22Rv1 (cell line): ENCODE measurements at regions not wholly inside any gene's neighbourhood (a gene's known extent, or its start where the extent isn't known, plus 50 kb on each side); places are given as distances from the start of the nearest gene placed in this dataset.

ENCODE experiments used
- H3K27ac ChIP-seq: fragments of 450-650 bp; 2 replicates; pipeline ENCODE4 v1.5.1; 2017
- ZFX ChIP-seq: fragments of 450-650 bp; IDR thresholded peaks from 2 replicates; pipeline ENCODE4 v1.6.1; 2017; ENCODE audit warnings: antibody characterized with exemption, borderline replicate concordance
- TF ChIP-seq, protein P1 (sequence below): fragments of 450-650 bp; IDR thresholded peaks from 2 replicates; pipeline ENCODE4 v1.5.1; 2017; ENCODE audit warnings: mild to moderate bottlenecking

DNA sequence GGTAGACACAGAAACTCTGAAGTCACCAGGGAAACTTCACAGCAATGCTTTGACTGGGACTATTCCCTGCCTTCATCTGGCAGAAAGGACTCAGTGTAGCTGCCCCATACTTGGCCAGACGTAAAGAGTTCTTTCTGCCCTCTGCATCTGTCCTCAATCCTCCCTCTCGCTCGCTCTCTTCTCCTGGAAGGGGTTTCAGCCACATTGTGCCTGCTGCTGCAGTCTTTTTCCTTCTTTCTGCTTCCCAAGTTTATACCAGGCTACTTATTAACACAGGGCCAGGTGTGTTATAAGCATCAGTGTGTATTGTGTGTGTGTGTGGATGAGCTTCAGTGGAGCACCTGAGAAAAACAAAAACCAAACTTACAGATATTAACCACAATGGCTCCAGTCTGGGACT lies 638.4 kb downstream of the ACTR3B start:
- no peak overlapping the region for H3K27ac ChIP-seq
- TF ChIP-seq, protein P1, sequence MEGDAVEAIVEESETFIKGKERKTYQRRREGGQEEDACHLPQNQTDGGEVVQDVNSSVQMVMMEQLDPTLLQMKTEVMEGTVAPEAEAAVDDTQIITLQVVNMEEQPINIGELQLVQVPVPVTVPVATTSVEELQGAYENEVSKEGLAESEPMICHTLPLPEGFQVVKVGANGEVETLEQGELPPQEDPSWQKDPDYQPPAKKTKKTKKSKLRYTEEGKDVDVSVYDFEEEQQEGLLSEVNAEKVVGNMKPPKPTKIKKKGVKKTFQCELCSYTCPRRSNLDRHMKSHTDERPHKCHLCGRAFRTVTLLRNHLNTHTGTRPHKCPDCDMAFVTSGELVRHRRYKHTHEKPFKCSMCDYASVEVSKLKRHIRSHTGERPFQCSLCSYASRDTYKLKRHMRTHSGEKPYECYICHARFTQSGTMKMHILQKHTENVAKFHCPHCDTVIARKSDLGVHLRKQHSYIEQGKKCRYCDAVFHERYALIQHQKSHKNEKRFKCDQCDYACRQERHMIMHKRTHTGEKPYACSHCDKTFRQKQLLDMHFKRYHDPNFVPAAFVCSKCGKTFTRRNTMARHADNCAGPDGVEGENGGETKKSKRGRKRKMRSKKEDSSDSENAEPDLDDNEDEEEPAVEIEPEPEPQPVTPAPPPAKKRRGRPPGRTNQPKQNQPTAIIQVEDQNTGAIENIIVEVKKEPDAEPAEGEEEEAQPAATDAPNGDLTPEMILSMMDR, result no peak
- no peak for TF ChIP-seq ZFX

DNA sequence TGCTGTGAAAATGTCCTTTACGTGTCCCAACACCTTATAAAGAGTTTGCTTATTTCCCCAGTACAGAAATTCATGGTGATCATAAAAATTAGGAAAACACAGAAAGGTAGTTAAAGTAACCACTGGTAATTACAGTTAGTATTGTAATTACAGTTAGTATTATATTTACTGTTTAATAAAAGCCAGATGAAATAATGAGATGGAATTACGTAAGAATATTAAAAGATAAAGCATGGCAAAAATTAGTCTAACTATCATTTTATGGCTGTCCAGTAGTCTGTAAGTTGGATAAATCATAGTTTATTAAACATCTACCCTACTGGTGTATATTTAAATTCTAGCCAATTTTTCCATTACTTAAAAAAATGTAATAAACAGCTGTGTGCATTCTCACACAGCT lies 638.8 kb downstream of the ACTR3B start:
- no peak for TF ChIP-seq ZFX
- TF ChIP-seq, protein P1, result no peak
- no peak overlapping the region for H3K27ac ChIP-seq

DNA sequence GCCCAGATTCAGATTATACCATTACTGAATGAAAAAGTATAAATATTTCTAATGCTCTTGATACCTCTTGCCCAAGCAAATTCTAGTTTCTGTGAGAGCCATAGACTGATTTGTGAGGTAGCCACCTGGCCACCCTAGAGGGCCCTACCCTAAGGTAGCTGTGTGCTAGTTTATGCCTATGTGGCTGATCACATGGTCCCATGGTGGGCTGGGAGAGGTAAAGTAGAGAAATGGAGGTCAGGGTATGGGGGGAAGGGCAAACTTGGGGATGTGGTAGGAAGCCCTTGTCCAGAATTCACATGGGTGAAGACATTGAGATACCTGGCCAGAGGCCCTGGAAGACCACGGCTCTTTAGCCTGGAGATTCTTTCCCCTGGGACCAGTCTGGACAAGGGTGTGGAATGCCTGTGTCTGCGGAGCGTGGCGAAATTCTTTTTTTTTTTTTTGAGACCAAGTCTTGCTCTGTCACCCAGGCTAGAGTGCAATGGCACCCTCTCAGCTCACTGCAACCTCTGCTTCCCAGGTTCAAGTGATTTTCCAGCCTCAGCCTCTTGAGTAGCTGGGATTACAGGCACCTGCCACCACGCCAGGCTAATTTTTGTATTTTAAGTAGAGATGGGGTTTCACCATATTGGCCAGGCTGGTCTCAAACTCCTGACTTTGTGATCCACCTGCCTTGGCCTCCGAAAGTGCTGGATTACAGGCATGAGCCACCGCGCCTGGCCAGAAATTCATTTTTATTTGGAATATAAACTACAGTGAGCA lies 639.4 kb downstream of the ACTR3B start:
- TF ChIP-seq ZFX, result no peak
- TF ChIP-seq, protein P1, result no peak

DNA sequence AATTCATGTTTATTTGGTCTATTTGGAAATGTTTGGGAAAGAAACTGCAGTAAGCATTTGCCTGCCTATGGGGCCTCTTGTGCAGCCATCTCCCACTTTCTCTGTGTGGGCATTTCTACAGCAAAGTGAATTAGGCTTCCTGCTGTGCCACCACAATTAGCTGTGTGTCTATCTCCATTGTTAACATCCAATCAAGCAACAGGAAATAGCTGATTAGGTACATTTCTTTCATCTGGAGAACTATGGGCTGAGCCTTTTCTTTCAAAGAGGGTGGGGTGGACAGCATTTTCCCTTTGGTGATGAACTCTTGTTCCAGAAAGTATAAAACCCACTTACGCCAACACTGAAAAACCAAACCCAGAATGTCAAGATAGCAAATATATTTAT lies 640.0 kb downstream of the ACTR3B start:
- no peak overlapping the region for H3K27ac ChIP-seq
- no peak for TF ChIP-seq ZFX
- TF ChIP-seq, protein P1, result no peak

More for the DNA sequence above, 639.4 kb downstream of the ACTR3B start:
- H3K27ac ChIP-seq, result no peak overlapping the region

DNA sequence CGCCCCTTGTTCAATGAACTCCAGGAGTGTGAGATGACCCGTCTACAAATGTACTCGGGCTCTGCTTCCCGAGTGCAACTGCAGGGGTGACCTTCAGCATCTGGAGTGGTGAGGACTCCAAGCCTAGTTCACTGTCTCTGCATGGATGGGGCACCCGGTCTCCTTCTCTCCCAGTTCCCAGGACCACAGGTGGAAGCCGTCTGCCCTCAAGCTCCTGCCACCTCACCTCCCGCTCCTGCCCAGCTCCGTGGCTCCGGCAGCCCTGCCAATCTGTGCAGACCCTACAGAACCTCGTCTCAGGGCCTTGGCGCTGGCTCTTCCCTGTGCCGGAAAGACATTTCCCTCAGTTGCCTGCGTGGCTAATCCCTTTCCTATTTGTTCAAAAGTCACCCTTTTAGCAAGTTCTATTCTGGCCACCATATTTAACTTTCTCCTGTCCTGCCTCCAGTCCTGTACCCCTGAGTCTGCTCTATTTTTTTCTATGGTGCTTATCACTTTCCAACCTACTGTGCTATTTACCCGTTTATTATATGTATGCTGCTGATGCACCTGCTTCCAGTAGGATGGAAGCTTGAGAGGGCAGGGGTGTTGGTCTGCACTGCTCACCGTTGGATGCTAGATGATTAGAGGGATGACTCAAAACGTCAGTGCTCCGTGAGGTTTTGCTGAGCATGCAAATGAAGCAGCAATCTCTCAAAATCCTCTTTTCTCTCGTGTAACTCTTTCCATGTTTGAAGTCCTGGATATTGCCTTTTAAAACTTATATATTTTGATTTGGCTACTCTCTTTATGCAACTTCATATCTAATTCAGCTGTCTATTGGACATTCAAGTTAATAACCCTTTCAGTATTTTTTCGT lies 641.4 kb downstream of the ACTR3B start:
- no peak for TF ChIP-seq ZFX
- TF ChIP-seq, protein P1, result no peak
- H3K27ac ChIP-seq, result no peak overlapping the region

DNA sequence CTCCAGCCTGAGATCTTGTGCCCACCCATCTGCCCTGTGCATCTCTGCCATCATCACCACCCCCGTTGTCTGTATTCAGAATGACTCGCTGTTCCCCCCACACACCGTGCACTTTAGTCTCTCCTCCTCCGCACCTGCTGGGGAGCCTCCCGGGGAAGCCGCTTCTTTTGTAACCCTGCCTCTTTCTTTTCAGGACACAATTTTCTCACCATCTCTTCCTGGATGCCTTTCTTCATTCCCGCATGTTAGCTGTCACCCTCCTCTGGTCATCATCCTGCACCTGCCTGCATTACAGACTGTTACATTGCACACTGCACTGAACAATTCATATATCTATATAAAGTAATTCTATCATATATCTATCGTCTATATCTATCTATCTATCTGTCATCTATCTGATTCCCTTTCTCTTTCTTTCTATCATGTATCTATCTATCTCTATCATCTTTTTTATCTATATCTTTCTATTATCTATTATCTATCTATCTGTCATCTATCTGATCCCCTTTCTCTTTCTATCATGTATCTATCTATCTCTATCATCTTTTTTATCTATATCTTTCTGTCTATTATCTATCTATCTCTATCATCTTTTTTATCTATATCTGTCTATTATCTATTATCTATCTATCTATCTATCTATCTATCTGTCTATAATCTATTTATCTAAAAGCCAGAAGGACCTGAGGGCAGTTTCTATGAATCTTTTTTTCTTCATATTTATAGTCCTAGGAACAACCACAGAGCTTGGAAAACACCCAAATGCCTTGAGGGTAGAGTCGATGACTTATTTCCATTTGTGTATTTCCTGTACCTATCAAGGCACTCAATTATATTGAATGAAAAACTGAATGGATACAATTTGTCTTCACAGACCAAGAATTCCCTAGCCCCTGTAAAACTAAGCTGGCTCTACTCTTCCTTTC lies 642.5 kb downstream of the ACTR3B start:
- H3K27ac ChIP-seq, result no peak overlapping the region
- TF ChIP-seq, protein P1, result no peak
- no peak for TF ChIP-seq ZFX
